Fibroblast of lung (primary cell): ENCODE measurements at regions not wholly inside any gene's neighbourhood (a gene's known extent, or its start where the extent isn't known, plus 50 kb on each side); places are given as distances from the start of the nearest gene placed in this dataset.

Experiments used
- DNase-seq, 2 donors: peaks; one replicate each; pipeline versions ENCODE4 v3.0.0 to v3.0.0-alpha.2; 2010; ENCODE audit warnings: low read depth in 2 of 2
- H2AFZ ChIP-seq: 2 replicates; pipeline ENCODE4 v1.5.1; 2012; ENCODE audit warnings: low read length, control low read depth, inconsistent platforms
- H3K27ac ChIP-seq: 2 replicates; pipeline ENCODE4 v1.5.1; 2011; ENCODE audit warnings: low read length, control low read depth; ENCODE audit not compliant: insufficient read depth
- H3K27me3 ChIP-seq: 2 replicates; pipeline ENCODE4 v1.5.1; 2011; ENCODE audit warnings: mild to moderate bottlenecking, low read length; ENCODE audit not compliant: control insufficient read depth, insufficient read depth
- H3K36me3 ChIP-seq: 2 replicates; pipeline ENCODE4 v1.5.1; 2011; ENCODE audit warnings: low read length; ENCODE audit not compliant: control insufficient read depth, insufficient read depth
- H3K4me1 ChIP-seq: 2 replicates; pipeline ENCODE4 v1.5.1; 2011; ENCODE audit warnings: low read length; ENCODE audit not compliant: control insufficient read depth, insufficient read depth; ENCODE audit errors: extremely low read depth
- H3K4me2 ChIP-seq: 2 replicates; pipeline ENCODE4 v1.5.1; 2011; ENCODE audit warnings: low read length, control low read depth; ENCODE audit not compliant: insufficient read depth; ENCODE audit errors: extremely low read depth
- H3K4me3 ChIP-seq, 4 experiments: fragments of 200-600 bp in 1 of 4; sonication (generic) in 1 of 4; replicated peaks in 1 of 4; 2 replicates each; pipeline ENCODE4 v1.5.1; 2011 to 2016; ENCODE audit warnings: low read length in 4 of 4, low read depth in 3 of 4, mild to moderate bottlenecking in 3 of 4, control low read depth in 2 of 4, inconsistent platforms in 1 of 4, mixed read lengths in 1 of 4; ENCODE audit not compliant: insufficient read depth in 1 of 4; ENCODE audit errors: control extremely low read depth in 1 of 4
- H3K79me2 ChIP-seq: 2 replicates; pipeline ENCODE4 v1.5.1; 2012; ENCODE audit warnings: mild to moderate bottlenecking, low read length, inconsistent platforms; ENCODE audit not compliant: control insufficient read depth, insufficient read depth
- H3K9ac ChIP-seq: 2 replicates; pipeline ENCODE4 v1.5.1; 2011; ENCODE audit warnings: mild to moderate bottlenecking, low read length, control low read depth; ENCODE audit not compliant: insufficient read depth
- H3K9me3 ChIP-seq: 2 replicates; pipeline ENCODE4 v1.5.1; 2012; ENCODE audit warnings: low read depth, low read length; ENCODE audit not compliant: control insufficient read depth, insufficient read depth
- H4K20me1 ChIP-seq: 2 replicates; pipeline ENCODE4 v1.5.1; 2011; ENCODE audit warnings: low read length; ENCODE audit not compliant: control insufficient read depth, insufficient read depth; ENCODE audit errors: extremely low read depth
- EZH2 ChIP-seq: IDR thresholded peaks from 2 replicates; pipeline ENCODE4 v1.5.1; 2012; ENCODE audit warnings: low read length, control low read depth, mild to moderate bottlenecking; ENCODE audit errors: missing control alignments
- TF ChIP-seq, protein P1 (sequence below), 2 donors: IDR thresholded peaks in 1 of 2; conservative IDR thresholded peaks in 1 of 2; 1 replicate in 1 of 2; 2 replicates in 1 of 2; pipeline ENCODE4 v1.5.1; 2011 to 2012; ENCODE audit warnings: low read length in 2 of 2, control low read depth in 1 of 2, inconsistent platforms in 1 of 2, low read depth in 1 of 2, mild to moderate bottlenecking in 1 of 2

DNA sequence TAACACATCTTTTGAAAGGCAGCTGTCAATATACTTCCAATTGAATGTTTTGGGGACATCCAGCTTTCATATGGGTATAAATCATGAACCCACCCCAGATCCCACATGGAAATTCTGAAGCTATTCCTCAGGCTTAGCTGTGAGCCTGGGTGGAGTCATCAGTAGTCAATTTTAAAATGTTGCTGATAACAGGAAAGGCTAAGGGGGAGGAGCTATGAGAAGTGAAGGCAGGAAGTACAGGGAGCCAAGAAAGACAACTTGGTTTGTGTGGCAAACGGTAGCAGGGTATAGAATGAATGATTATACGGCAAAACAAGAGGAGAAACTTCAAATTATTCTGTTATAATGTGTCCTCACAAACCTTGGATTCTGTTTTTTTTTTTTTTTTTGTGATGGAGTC, 108.6 kb downstream of the QPCT start:
- no peak for TF ChIP-seq EZH2
- TF ChIP-seq, protein P1, sequence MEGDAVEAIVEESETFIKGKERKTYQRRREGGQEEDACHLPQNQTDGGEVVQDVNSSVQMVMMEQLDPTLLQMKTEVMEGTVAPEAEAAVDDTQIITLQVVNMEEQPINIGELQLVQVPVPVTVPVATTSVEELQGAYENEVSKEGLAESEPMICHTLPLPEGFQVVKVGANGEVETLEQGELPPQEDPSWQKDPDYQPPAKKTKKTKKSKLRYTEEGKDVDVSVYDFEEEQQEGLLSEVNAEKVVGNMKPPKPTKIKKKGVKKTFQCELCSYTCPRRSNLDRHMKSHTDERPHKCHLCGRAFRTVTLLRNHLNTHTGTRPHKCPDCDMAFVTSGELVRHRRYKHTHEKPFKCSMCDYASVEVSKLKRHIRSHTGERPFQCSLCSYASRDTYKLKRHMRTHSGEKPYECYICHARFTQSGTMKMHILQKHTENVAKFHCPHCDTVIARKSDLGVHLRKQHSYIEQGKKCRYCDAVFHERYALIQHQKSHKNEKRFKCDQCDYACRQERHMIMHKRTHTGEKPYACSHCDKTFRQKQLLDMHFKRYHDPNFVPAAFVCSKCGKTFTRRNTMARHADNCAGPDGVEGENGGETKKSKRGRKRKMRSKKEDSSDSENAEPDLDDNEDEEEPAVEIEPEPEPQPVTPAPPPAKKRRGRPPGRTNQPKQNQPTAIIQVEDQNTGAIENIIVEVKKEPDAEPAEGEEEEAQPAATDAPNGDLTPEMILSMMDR (conservative IDR thresholded peaks at IDR 0.05 in 1 of 2, IDR thresholded peaks at IDR 0.05 in 1 of 2; ENCODE audit: low read depth in 1 of 2, low read length in 2 of 2), result no peak
- Histone ChIP-seq H3K79me2 (no peaks in the 10 kb centered on the region), H3K27ac (no peak overlapping the region), H3K9ac (no peak overlapping the region), H4K20me1 (no peaks in the 10 kb centered on the region), H3K36me3 (no peaks in the 10 kb centered on the region), H3K27me3 (no peaks in the 10 kb centered on the region), H3K9me3 (no peaks in the 10 kb centered on the region), H3K4me1 (peaks cover 4% of the 10 kb centered on the region), H3K4me3 (no peak overlapping the region), H2AFZ (no peak overlapping the region), H3K4me2 (no peak overlapping the region)
- DNase-seq, result no peak

DNA sequence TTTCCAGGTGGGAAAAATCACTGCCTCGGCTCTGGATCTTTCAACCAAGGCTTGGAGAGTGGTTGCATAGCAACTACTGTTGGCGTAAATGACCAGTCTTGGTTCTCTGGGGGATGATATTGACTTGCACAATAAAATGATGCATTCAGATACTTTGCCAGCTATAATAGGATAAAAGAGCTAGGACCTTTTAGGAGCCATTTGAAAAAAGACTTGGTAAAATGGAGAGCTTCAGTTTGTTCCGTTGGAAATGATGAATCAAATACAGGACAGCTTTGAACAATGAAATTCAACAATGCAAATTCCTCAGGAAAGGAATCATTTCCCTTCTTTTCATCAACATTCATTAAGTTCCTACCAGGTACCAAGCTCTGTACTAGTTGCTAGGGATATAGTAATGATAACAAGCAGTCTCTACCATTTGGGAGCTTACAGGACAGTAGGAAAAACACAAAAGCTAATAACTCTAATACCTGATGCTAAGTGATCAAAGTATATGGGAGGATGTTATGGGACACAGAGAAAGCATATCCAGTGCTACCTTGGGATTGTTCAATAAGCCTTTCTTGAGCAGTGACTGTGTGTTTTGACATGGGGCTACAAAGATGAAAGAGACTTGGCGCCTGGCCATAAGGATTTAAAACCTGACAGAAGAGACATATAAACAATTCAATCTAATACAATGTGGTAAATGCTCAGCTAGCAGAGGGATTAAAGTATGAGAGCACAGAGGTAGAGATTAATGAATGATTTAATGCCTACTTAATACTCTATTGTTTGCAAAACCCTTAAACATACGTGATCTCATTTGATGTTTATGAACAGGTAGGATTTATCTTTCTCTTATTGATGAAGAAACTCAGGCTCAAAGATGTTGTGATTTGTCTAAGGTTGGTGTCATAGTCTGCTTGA, 110.7 kb downstream of the QPCT start:
- H3K27ac ChIP-seq, result no peak overlapping the region
- no peaks in the 10 kb centered on the region for H3K79me2 ChIP-seq
- no peak overlapping the region for H3K4me2 ChIP-seq
- no peak overlapping the region for H3K4me3 ChIP-seq
- no peaks in the 10 kb centered on the region for H3K27me3 ChIP-seq
- no peaks in the 10 kb centered on the region for H4K20me1 ChIP-seq
- H3K36me3 ChIP-seq, result no peaks in the 10 kb centered on the region
- H2AFZ ChIP-seq, result no peak overlapping the region
- TF ChIP-seq, protein P1 (conservative IDR thresholded peaks at IDR 0.05 in 1 of 2, IDR thresholded peaks at IDR 0.05 in 1 of 2; ENCODE audit: low read depth in 1 of 2, low read length in 2 of 2), result no peak
- TF ChIP-seq EZH2, result no peak
- peaks cover 16% of the 10 kb centered on the region for H3K4me1 ChIP-seq
- no peaks in the 10 kb centered on the region for H3K9me3 ChIP-seq
- H3K9ac ChIP-seq, result no peak overlapping the region
- DNase-seq, result peak; percentile 62 to 66

DNA sequence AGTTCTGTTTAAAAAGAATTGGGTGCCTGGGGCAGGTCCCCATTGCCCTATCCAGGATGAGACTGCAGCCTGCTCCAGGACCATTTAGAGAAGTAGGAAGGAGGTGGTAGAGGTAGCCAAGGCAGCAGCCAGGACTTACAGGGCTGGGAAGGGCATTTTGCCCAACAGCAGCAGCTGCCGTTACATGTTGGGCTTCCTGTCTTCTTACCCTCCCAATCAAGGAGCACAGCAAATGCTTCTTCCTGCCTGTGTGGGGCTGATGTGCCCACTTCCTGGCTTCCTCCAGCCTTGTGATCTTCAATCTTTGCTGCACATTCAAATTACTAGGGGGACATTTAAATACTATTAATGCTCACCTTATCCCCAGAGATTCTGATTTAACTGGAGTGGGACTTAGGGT, 112.0 kb downstream of the QPCT start:
- no peak overlapping the region for H3K9ac ChIP-seq
- no peaks in the 10 kb centered on the region for H3K27me3 ChIP-seq
- no peak overlapping the region for H3K27ac ChIP-seq
- no peak for DNase-seq
- no peak overlapping the region for H2AFZ ChIP-seq
- H3K36me3 ChIP-seq, result no peaks in the 10 kb centered on the region
- H3K4me2 ChIP-seq, result no peak overlapping the region
- no peaks in the 10 kb centered on the region for H3K79me2 ChIP-seq
- no peak overlapping the region for H3K4me3 ChIP-seq
- no peaks in the 10 kb centered on the region for H3K9me3 ChIP-seq
- H4K20me1 ChIP-seq, result no peaks in the 10 kb centered on the region
- TF ChIP-seq, protein P1 (conservative IDR thresholded peaks at IDR 0.05 in 1 of 2, IDR thresholded peaks at IDR 0.05 in 1 of 2; ENCODE audit: low read depth in 1 of 2, low read length in 2 of 2), result no peak
- no peak for TF ChIP-seq EZH2
- H3K4me1 ChIP-seq, result peaks cover 23% of the 10 kb centered on the region
